Neural progenitor cell (in vitro differentiated cells): ENCODE measurements at regions not wholly inside any gene's neighbourhood (a gene's known extent, or its start where the extent isn't known, plus 50 kb on each side); places are given as distances from the start of the nearest gene placed in this dataset.

Experiments used
- CTCF ChIP-seq: fragments of 200-600 bp; sonication (generic); IDR thresholded peaks from 2 replicates; pipeline ENCODE4 v1.5.1; 2017; ENCODE audit warnings: antibody characterized with exemption, mild to moderate bottlenecking
- EZH2phosphoT487 ChIP-seq: fragments of 200-600 bp; sonication (generic); IDR thresholded peaks from 2 replicates; pipeline ENCODE4 v1.6.1; 2017; ENCODE audit warnings: antibody characterized with exemption

GRCh38 chr2:183964565-183964964 is 633.8 kb upstream of the ZNF804A start:
- TF ChIP-seq CTCF (no peak), EZH2phosphoT487 (no peak)
